GM21367 (cell line): ENCODE measurements at regions not wholly inside any gene's neighbourhood (a gene's known extent, or its start where the extent isn't known, plus 50 kb on each side); places are given as distances from the start of the nearest gene placed in this dataset.
A peak's percentile ranks its signal among the peaks of the same experiment; 100 is the strongest.
"Not testable (repeated sequence)": the region's sequence is repeated elsewhere in the genome, so short reads cannot be mapped to it uniquely, and the experiment has no call there.

Source experiments
- ATAC-seq: cut with Tn5 transposase; IDR thresholded peaks from one replicate; pipeline ENCODE4 v1.9.1; 2021; ENCODE audit not compliant: unreplicated experiment

GRCh38 chr10:61612450-61612849, 50.3 kb upstream of the CABCOCO1 start:
- no peak for ATAC-seq

GRCh38 chr10:61612009-61612408, 50.7 kb upstream of the CABCOCO1 start:
- ATAC-seq: no peak

GRCh38 chr10:61609701-61610100, 53.0 kb upstream of the CABCOCO1 start:
- no peak for ATAC-seq

- no peak for ATAC-seq
Observed at GRCh38 chr10:61608255-61609033, 54.3 kb upstream of the CABCOCO1 start.

GRCh38 chr10:61606959-61607907, 55.5 kb upstream of the CABCOCO1 start:
- peak; percentile 72 for ATAC-seq

GRCh38 chr10:61605221-61605620, 57.5 kb upstream of the CABCOCO1 start:
- no peak for ATAC-seq

- no peak for ATAC-seq
Observed at GRCh38 chr10:61600399-61600798, 62.3 kb upstream of the CABCOCO1 start.

- ATAC-seq: no peak
Observed at GRCh38 chr10:61594430-61594829, 68.3 kb upstream of the CABCOCO1 start.

GRCh38 chr10:61592581-61592980, 70.1 kb upstream of the CABCOCO1 start:
- peak; percentile 76 for ATAC-seq

GRCh38 chr10:61589547-61590243, 73.0 kb upstream of the CABCOCO1 start:
- no peak for ATAC-seq

GRCh38 chr10:61588770-61589211, 73.9 kb upstream of the CABCOCO1 start:
- ATAC-seq: no peak

GRCh38 chr10:61586829-61587228, 75.9 kb upstream of the CABCOCO1 start:
- no peak for ATAC-seq

GRCh38 chr10:61580608-61581007, 82.1 kb upstream of the CABCOCO1 start:
- ATAC-seq: no peak

- not testable (repeated sequence) for ATAC-seq
Observed at GRCh38 chr10:61570204-61570603, 92.5 kb upstream of the CABCOCO1 start.

- ATAC-seq: no peak
Observed at GRCh38 chr10:61567729-61568128, 95.0 kb upstream of the CABCOCO1 start.

GRCh38 chr10:61565819-61566560, 96.7 kb upstream of the CABCOCO1 start:
- ATAC-seq: no peak

GRCh38 chr10:61564444-61564843, 98.3 kb upstream of the CABCOCO1 start:
- no peak for ATAC-seq

- no peak for ATAC-seq
Observed at GRCh38 chr10:61559615-61560014, 103.1 kb upstream of the CABCOCO1 start.

GRCh38 chr10:61558188-61558587, 104.5 kb upstream of the CABCOCO1 start:
- ATAC-seq: no peak

GRCh38 chr10:61554925-61555324, 101.7 kb upstream of the TMEM26 start:
- no peak for ATAC-seq

- ATAC-seq: no peak
Observed at GRCh38 chr10:61549861-61550260, 96.7 kb upstream of the TMEM26 start.
